SK-N-SH (cell line): ENCODE measurements at regions not wholly inside any gene's neighbourhood (a gene's known extent, or its start where the extent isn't known, plus 50 kb on each side); places are given as distances from the start of the nearest gene placed in this dataset.

ENCODE experiments used
- CTCF ChIA-PET: fragments of 300-600, 350-600 bp; formaldehyde crosslinking; extraction: SDS; loops from one replicate; lab custom pipeline; 2021; lab: Yijun Ruan, JAX
- POLR2A ChIA-PET: fragments of 350-600 bp; sonication (Branson Sonifier 250); formaldehyde crosslinking; extraction: SDS; loops from one replicate; lab custom pipeline; 2020; ENCODE audit warnings: antibody characterized with exemption, inconsistent platforms; lab: Yijun Ruan, JAX
- DNase-seq: peaks from one replicate; pipeline ENCODE4 v3.0.0; 2012
- H2AFZ ChIP-seq: fragments of 200-600 bp; sonication (generic); 2 replicates; pipeline ENCODE4 v1.8.1; 2016; ENCODE audit warnings: antibody characterized with exemption, mild to moderate bottlenecking, low read depth
- H3F3A ChIP-seq: fragments of 200-600 bp; sonication (generic); replicated peaks from 2 replicates; pipeline ENCODE3; 2016; ENCODE audit warnings: antibody characterized with exemption, mild to moderate bottlenecking; ENCODE audit not compliant: insufficient read depth
- H3K27ac ChIP-seq, 2 experiments: fragments of 200-500 bp in 1 of 2; fragments of 200-600 bp in 1 of 2; sonication (Bioruptor generic) in 1 of 2; sonication (generic), shearing (Covaris generic) in 1 of 2; 2 replicates each; pipeline versions ENCODE4 v1.5.1 to v1.6.1; 2014 to 2016; ENCODE audit warnings: low read depth in 2 of 2, inconsistent platforms in 1 of 2, low read length in 1 of 2, mild to moderate bottlenecking in 1 of 2, mixed read lengths in 1 of 2
- H3K27me3 ChIP-seq: fragments of 200-600 bp; sonication (generic), shearing (Covaris generic); 2 replicates; pipeline ENCODE4 v1.6.1; 2016; ENCODE audit warnings: mixed run types; ENCODE audit not compliant: insufficient read depth
- H3K36me3 ChIP-seq, 2 experiments: fragments of 200-500 bp in 1 of 2; fragments of 200-600 bp in 1 of 2; sonication (Bioruptor generic) in 1 of 2; sonication (generic) in 1 of 2; replicated peaks in 1 of 2; 2 replicates each; pipeline versions ENCODE3 to v1.5.1; 2014 to 2016; ENCODE audit warnings: low read length in 1 of 2, mild to moderate bottlenecking in 1 of 2; ENCODE audit not compliant: insufficient read depth in 2 of 2, control insufficient read depth in 1 of 2
- H3K4me1 ChIP-seq, 2 experiments: fragments of 200-500 bp in 1 of 2; fragments of 200-600 bp in 1 of 2; sonication (Bioruptor generic) in 1 of 2; sonication (generic), shearing (Covaris generic) in 1 of 2; 2 replicates each; pipeline versions ENCODE4 v1.5.1 to v1.6.1; 2014 to 2016; ENCODE audit warnings: low read depth in 1 of 2, low read length in 1 of 2, mixed run types in 1 of 2; ENCODE audit not compliant: insufficient read depth in 2 of 2, control insufficient read depth in 1 of 2
- H3K4me2 ChIP-seq: fragments of 200-600 bp; sonication (generic), shearing (Covaris generic); 2 replicates; pipeline ENCODE4 v1.6.1; 2017; ENCODE audit warnings: mixed run types
- H3K4me3 ChIP-seq, 2 experiments: fragments of 200-500 bp in 1 of 2; fragments of 200-600 bp in 1 of 2; sonication (Bioruptor generic) in 1 of 2; sonication (generic), shearing (Covaris generic) in 1 of 2; 2 replicates each; pipeline versions ENCODE4 v1.5.1 to v1.8.1; 2014 to 2016; ENCODE audit warnings: low read depth in 2 of 2, inconsistent platforms in 1 of 2, low read length in 1 of 2, mild to moderate bottlenecking in 1 of 2, mixed read lengths in 1 of 2, moderate library complexity in 1 of 2
- H3K79me2 ChIP-seq: fragments of 200-600 bp; sonication (generic); 2 replicates; pipeline ENCODE4 v1.8.1; 2017; ENCODE audit warnings: mild to moderate bottlenecking; ENCODE audit not compliant: insufficient read depth
- H3K9ac ChIP-seq: fragments of 200-600 bp; sonication (generic); 2 replicates; pipeline ENCODE4 v1.6.1; 2017; ENCODE audit warnings: mixed run types
- H3K9me2 ChIP-seq: fragments of 200-600 bp; sonication (generic); 2 replicates; pipeline ENCODE4 v1.6.1; 2017; ENCODE audit warnings: mixed run types
- H3K9me3 ChIP-seq: fragments of 200-600 bp; sonication (generic); 2 replicates; pipeline ENCODE4 v1.6.1; 2017; ENCODE audit warnings: mixed run types, mild to moderate bottlenecking, moderate library complexity
- H4K20me1 ChIP-seq: fragments of 200-600 bp; sonication (generic); 2 replicates; pipeline ENCODE4 v1.6.1; 2017; ENCODE audit warnings: mild to moderate bottlenecking, mixed run types; ENCODE audit not compliant: insufficient read depth
- CHD2 ChIP-seq: fragments of 150-350 bp; IDR thresholded peaks from 2 replicates; pipeline ENCODE4 v1.6.1; 2018; ENCODE audit warnings: low read length; ENCODE audit not compliant: partially characterized antibody
- EZH2phosphoT487 ChIP-seq: fragments of 200-600 bp; sonication (generic); IDR thresholded peaks from 2 replicates; pipeline ENCODE4 v1.6.1; 2017; ENCODE audit warnings: low read depth, mixed run types, mild to moderate bottlenecking, antibody characterized with exemption, moderate library complexity, borderline replicate concordance
- FOXM1 ChIP-seq: IDR thresholded peaks from 2 replicates; pipeline ENCODE4 v1.4.0; 2012; ENCODE audit warnings: low read depth, mild to moderate bottlenecking
- MXI1 ChIP-seq: IDR thresholded peaks from 2 replicates; pipeline ENCODE4 v1.6.1; 2012; ENCODE audit warnings: mild to moderate bottlenecking, low read depth, low read length, improper control_type of control experiment
- POLR2AphosphoS5 ChIP-seq: IDR thresholded peaks from 2 replicates; pipeline ENCODE4 v1.6.1; 2012; ENCODE audit warnings: low read depth, low read length
- RAD21 ChIP-seq: IDR thresholded peaks from 2 replicates; pipeline ENCODE4 v1.6.1; 2012; ENCODE audit warnings: mild to moderate bottlenecking, low read length
- RCOR1 ChIP-seq: fragments of 150-350 bp; IDR thresholded peaks from 2 replicates; pipeline ENCODE4 v1.6.1; 2017; ENCODE audit warnings: antibody characterized with exemption, low read length
- REST ChIP-seq: IDR thresholded peaks from 2 replicates; pipeline ENCODE4 v1.6.1; 2012; ENCODE audit warnings: mild to moderate bottlenecking, low read depth, low read length, moderate library complexity
- RFX5 ChIP-seq: IDR thresholded peaks from 2 replicates; pipeline ENCODE4 v1.6.1; 2012; ENCODE audit warnings: mild to moderate bottlenecking, improper control_type of control experiment, low read length
- SIN3A ChIP-seq: IDR thresholded peaks from 2 replicates; pipeline ENCODE4 v1.6.1; 2012; ENCODE audit warnings: low read depth, mild to moderate bottlenecking, low read length, moderate library complexity, borderline replicate concordance
- TCF12 ChIP-seq: IDR thresholded peaks from 2 replicates; pipeline ENCODE4 v1.4.0; 2012
- USF1 ChIP-seq: IDR thresholded peaks from 2 replicates; pipeline ENCODE4 v1.4.0; 2012; ENCODE audit warnings: low read depth, borderline replicate concordance
- USF2 ChIP-seq: fragments of 150-350 bp; IDR thresholded peaks from 2 replicates; pipeline ENCODE4 v1.6.1; 2017; ENCODE audit warnings: antibody characterized with exemption, low read length, low read depth, borderline replicate concordance
- YY1 ChIP-seq: IDR thresholded peaks from 2 replicates; pipeline ENCODE4 v1.4.0; 2012; ENCODE audit warnings: low read depth, mild to moderate bottlenecking
- WGBS: methylation state at CpG from one replicate; pipeline ENCODE4 v1.1.6; 2017; ENCODE audit warnings: low lambda C conversion rate; 5-methylcytosine and 5-hydroxymethylcytosine counted together
- TF ChIP-seq, protein P1 (sequence below): IDR thresholded peaks from 2 replicates; pipeline ENCODE4; 2012

DNA sequence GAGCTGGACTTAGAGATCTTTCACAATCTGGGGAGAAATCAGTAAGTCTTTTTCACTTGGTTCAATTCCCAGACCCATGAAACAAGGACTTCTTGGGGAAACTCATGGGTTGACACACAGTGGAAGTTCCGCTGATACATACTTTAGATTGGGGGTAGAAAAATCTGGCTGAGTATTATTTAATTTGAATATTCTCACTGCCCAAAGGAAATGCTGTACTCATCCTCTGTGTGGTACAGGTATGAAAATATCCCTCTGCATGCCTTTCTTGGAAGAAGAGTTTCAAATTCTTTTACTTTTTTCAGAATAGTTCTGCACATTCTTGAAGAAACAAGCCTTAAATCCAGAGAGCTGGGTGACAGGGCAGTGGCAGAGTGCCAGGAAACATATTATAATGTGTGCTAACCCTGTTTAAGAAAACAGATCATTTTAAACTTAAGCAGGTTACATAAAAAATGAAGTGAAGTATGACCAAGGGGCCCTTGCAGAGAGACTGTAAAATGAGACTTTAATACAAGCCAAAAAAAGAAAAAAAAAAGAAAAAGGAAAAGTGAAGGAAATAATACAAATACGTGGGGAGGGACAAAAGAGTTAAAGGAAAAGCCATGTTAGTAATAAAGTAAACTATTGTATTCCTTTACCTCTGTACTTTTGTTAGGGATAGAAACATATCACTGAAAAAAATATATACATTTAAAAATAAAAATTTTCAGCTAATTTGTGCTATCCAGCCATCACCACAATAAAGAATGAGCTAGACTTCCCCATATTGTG is 173.4 kb upstream of the NR3C1 start (continued):
- TF ChIP-seq SIN3A (no peak), RCOR1 (no peak), REST (no peak), FOXM1 (no peak), MXI1 (no peak), TCF12 (peak; percentile 83), RFX5 (no peak), CHD2 (no peak)

DNA sequence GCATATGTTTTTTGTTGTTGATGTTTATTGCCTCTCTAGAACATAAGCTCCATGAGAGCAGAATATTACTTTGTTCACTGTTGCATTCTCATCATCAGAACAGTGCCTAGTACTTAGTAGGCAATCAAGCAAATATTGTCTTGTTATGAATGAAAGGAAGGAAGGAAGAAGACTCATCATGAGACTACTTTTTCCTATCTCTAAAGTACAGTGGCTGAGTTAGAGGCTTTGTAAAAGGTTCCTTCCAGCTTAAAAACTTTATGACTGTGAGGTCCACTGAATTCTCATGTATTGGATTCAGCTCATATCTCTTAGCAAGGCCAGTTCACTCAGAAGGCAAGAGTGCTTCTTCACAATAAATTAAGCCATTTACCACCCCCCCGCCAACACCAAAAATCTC is 171.8 kb upstream of the NR3C1 start:
- no peak for DNase-seq
- no peaks in the 10 kb centered on the region for H3K27me3 ChIP-seq
- 100% methylated on average over 1 of the region's 1 CpG for WGBS
- no peaks in the 10 kb centered on the region for H3K36me3 ChIP-seq
- no peak overlapping the region for H3K4me3 ChIP-seq
- peaks cover 18% of the 10 kb centered on the region for H3F3A ChIP-seq
- ChIA-PET CTCF (interaction anchor here (1.4 kb wide), 1 partner anchor 21 kb away, joined by 3 read pairs; no protein-coding TSS in a partner anchor), POLR2A (no interaction called here)
- no peaks in the 10 kb centered on the region for H3K79me2 ChIP-seq
- no peak overlapping the region for H2AFZ ChIP-seq
- H3K9me3 ChIP-seq = no peaks in the 10 kb centered on the region
- no peak overlapping the region for H3K9ac ChIP-seq
- no peaks in the 10 kb centered on the region for H3K9me2 ChIP-seq
- no peak overlapping the region for H3K27ac ChIP-seq
- H3K4me2 ChIP-seq = no peak overlapping the region
- TF ChIP-seq TCF12 (no peak), USF1 (no peak), USF2 (no peak), POLR2AphosphoS5 (no peak), YY1 (no peak), RAD21 (no peak), EZH2phosphoT487 (no peak), REST (no peak)
- TF ChIP-seq, protein P1, sequence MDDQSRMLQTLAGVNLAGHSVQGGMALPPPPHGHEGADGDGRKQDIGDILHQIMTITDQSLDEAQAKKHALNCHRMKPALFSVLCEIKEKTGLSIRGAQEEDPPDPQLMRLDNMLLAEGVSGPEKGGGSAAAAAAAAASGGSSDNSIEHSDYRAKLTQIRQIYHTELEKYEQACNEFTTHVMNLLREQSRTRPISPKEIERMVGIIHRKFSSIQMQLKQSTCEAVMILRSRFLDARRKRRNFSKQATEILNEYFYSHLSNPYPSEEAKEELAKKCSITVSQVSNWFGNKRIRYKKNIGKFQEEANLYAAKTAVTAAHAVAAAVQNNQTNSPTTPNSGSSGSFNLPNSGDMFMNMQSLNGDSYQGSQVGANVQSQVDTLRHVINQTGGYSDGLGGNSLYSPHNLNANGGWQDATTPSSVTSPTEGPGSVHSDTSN = no peak
- TF ChIP-seq, all 33 proteins: peak for 0
- Histone ChIP-seq H3K4me1 (peaks cover 0 to 13% of the 10 kb centered on the region in 2 experiments; a peak in 1 of 4 replicates), H4K20me1 (no peaks in the 10 kb centered on the region)
